Sigmoid colon (tissue), 6 donors: ENCODE measurements at regions not wholly inside any gene's neighbourhood (a gene's known extent, or its start where the extent isn't known, plus 50 kb on each side); places are given as distances from the start of the nearest gene placed in this dataset.

ENCODE experiments used
- DNase-seq: peaks from one replicate; pipeline ENCODE4 v3.0.0-alpha.2; 2019
- H3K27ac ChIP-seq, 4 donors: fragments of 200-600 bp; sonication (generic); one replicate each; pipeline ENCODE4 v1.5.1; 2016 to 2019; ENCODE audit warnings: mild to moderate bottlenecking in 1 of 4
- H3K27me3 ChIP-seq, 3 donors: fragments of 200-600 bp; sonication (generic); one replicate each; pipeline ENCODE4 v1.5.1; 2019; ENCODE audit warnings: mild to moderate bottlenecking in 1 of 3
- H3K36me3 ChIP-seq, 4 donors: fragments of 200-600 bp; sonication (generic); one replicate each; pipeline ENCODE4 v1.5.1; 2016 to 2019
- H3K4me1 ChIP-seq, 4 donors: fragments of 200-600 bp; sonication (generic); one replicate each; pipeline ENCODE4 v1.5.1; 2017 to 2019
- H3K4me3 ChIP-seq, 4 donors: fragments of 200-600 bp; sonication (generic); one replicate each; pipeline ENCODE4 v1.5.1; 2017 to 2019; ENCODE audit warnings: mild to moderate bottlenecking in 2 of 4, moderate library complexity in 1 of 4
- H3K9me3 ChIP-seq, 4 donors: fragments of 200-600 bp in 3 of 4; sonication (generic) in 3 of 4; one replicate each; pipeline versions ENCODE4 v1.5.1 to v1.6.1; 2013 to 2019
- CTCF ChIP-seq, 4 experiments: fragments of 450-650 bp in 3 of 4; fragments of 200-600 bp in 1 of 4; IDR thresholded peaks; one replicate each; pipeline ENCODE4 v1.5.1; 2016 to 2019; ENCODE audit warnings: antibody characterized with exemption in 4 of 4, mild to moderate bottlenecking in 3 of 4, moderate library complexity in 2 of 4
- EP300 ChIP-seq, 4 donors: sonication (generic); formaldehyde crosslinking; IDR thresholded peaks; one replicate each; pipeline ENCODE4 v1.6.1; 2017; ENCODE audit warnings: antibody characterized with exemption in 4 of 4
- POLR2A ChIP-seq, 2 donors: fragments of 450-650 bp; IDR thresholded peaks; one replicate each; pipeline ENCODE4 v1.6.1; 2016; ENCODE audit warnings: antibody characterized with exemption in 2 of 2, mild to moderate bottlenecking in 2 of 2, moderate library complexity in 2 of 2
- POLR2AphosphoS5 ChIP-seq, 4 donors: sonication (generic); formaldehyde crosslinking; IDR thresholded peaks; one replicate each; pipeline ENCODE4 v1.6.1; 2017; ENCODE audit warnings: antibody characterized with exemption in 4 of 4
- WGBS, 2 donors: extraction: QIAGEN DNeasy Blood & Tissue Kit; methylation state at CpG; one replicate each; pipeline ENCODE4 v1.1.7; 2013; 5-methylcytosine and 5-hydroxymethylcytosine counted together
- intact Hi-C: fragments of 100-400 bp; cut with DNase I; formaldehyde crosslinking; loops from one replicate; pipeline ENCODE4 v1.15.1; 2023
- donor health status: healthy with polysubstance abuse.
- donor health status: healthy.

- 91 to 93% methylated on average over 4 of the region's 4 CpGs for WGBS, 2 donors
- H3K9me3 ChIP-seq: no peaks in the 10 kb centered on the region
- intact Hi-C loops: no loop called here
- DNase-seq: no peak
- H3K27ac ChIP-seq: no peak overlapping the region
- TF ChIP-seq EP300 (IDR thresholded peaks at IDR 0.05): no peak
- no peak for TF ChIP-seq POLR2A (IDR thresholded peaks at IDR 0.05)
- TF ChIP-seq CTCF (IDR thresholded peaks at IDR 0.05): no peak
- no peak for TF ChIP-seq POLR2AphosphoS5 (IDR thresholded peaks at IDR 0.05)
- H3K36me3 ChIP-seq: no peaks in the 10 kb centered on the region
- H3K4me3 ChIP-seq: no peak overlapping the region
- peaks cover 0 to 28% (median 9%) of the 10 kb centered on the region in 4 donors for H3K4me1 ChIP-seq
- no peaks in the 10 kb centered on the region for H3K27me3 ChIP-seq
These were observed 333.2 kb upstream of the C2CD4B start for GRCh38 chr15:62498278-62498677.

DNA sequence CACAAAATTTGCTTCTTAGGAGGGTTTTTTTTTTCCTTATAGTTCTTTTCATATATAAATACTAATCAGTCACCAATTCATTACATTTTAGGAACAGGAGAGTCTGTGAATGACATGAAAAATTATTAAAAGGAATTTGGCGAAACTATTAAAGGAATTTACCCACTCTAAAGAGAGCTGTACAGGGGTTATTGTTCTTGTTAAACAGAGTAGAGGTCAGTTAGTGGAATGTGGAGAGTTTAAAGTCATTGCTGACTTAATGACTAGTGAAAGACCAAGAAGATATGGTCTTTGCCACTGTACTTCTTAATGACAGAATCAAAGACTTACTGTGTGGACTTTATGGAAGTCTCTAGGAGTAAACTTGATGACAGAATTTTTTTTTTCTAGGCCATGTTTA, 333.6 kb upstream of the C2CD4B start:
- TF ChIP-seq POLR2AphosphoS5 (IDR thresholded peaks at IDR 0.05): no peak
- no peak for TF ChIP-seq EP300 (IDR thresholded peaks at IDR 0.05)

DNA sequence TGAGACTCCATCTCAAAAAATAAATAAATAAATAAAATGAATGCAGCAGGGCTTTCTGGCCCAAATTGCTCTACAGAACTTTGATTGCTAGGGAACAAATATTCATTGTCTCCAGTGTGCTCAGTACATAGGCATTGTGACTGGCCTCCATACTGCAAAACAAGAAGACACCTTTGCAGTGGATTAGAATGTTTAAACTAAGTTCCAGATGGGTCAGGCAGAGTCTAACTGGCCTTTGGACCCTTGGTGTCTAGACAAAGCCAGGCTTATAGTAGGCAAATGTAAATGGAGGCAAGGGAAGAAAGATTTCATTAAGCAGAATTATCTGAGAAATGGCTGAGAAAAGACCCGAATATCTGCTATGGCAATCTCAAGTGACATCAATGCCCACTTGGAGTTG, 335.2 kb upstream of the C2CD4B start:
- DNase-seq: no peak
- WGBS, 2 donors: 95 to 97% methylated on average over 1 of the region's 1 CpG
- no peak overlapping the region for H3K4me3 ChIP-seq
- H3K27ac ChIP-seq: no peak overlapping the region
- intact Hi-C loops: no loop called here
- H3K36me3 ChIP-seq: no peaks in the 10 kb centered on the region
- H3K4me1 ChIP-seq: peaks cover 0 to 36% (median 25%) of the 10 kb centered on the region in 4 donors
- no peaks in the 10 kb centered on the region for H3K9me3 ChIP-seq
- TF ChIP-seq CTCF (IDR thresholded peaks at IDR 0.05) (no peak), POLR2A (IDR thresholded peaks at IDR 0.05) (no peak), EP300 (IDR thresholded peaks at IDR 0.05) (no peak), POLR2AphosphoS5 (IDR thresholded peaks at IDR 0.05) (no peak)
- no peaks in the 10 kb centered on the region for H3K27me3 ChIP-seq

More for the DNA sequence above, 333.6 kb upstream of the C2CD4B start:
- H3K27ac ChIP-seq: no peak overlapping the region
- H3K4me1 ChIP-seq: peaks cover 0 to 33% (median 14%) of the 10 kb centered on the region in 4 donors
- no peaks in the 10 kb centered on the region for H3K9me3 ChIP-seq
- 93 to 94% methylated on average over 1 of the region's 1 CpG for WGBS, 2 donors
- no peaks in the 10 kb centered on the region for H3K36me3 ChIP-seq
- H3K4me3 ChIP-seq: no peak overlapping the region
- no peaks in the 10 kb centered on the region for H3K27me3 ChIP-seq
- intact Hi-C loops: no loop called here
- DNase-seq: no peak

GRCh38 chr15:62502451-62502850, 337.4 kb upstream of the C2CD4B start:
- Histone ChIP-seq H3K27ac (peak overlapping the region in 1 of 4 donors; percentile 39), H3K27me3 (no peaks in the 10 kb centered on the region), H3K36me3 (no peaks in the 10 kb centered on the region), H3K4me1 (peaks cover 0 to 46% (median 39%) of the 10 kb centered on the region in 4 donors), H3K4me3 (no peak overlapping the region), H3K9me3 (no peaks in the 10 kb centered on the region)
- WGBS, 2 donors: 94 to 97% methylated on average over 5 of the region's 5 CpGs
- no peak for DNase-seq
- TF ChIP-seq POLR2A (IDR thresholded peaks at IDR 0.05) (no peak), CTCF (IDR thresholded peaks at IDR 0.05) (no peak), EP300 (IDR thresholded peaks at IDR 0.05) (no peak), POLR2AphosphoS5 (IDR thresholded peaks at IDR 0.05) (no peak)
- intact Hi-C loops: no loop called here

GRCh38 chr15:62503451-62503850, 338.4 kb upstream of the C2CD4B start:
- 31 to 71% methylated on average over 1 of the region's 1 CpG for WGBS, 2 donors
- H3K4me1 ChIP-seq: peaks cover 0 to 46% (median 39%) of the 10 kb centered on the region in 4 donors
- H3K9me3 ChIP-seq: no peaks in the 10 kb centered on the region
- no peaks in the 10 kb centered on the region for H3K36me3 ChIP-seq
- intact Hi-C loops: no loop called here
- peak; percentile 71 for DNase-seq
- peak overlapping the region in 2 of 4 donors; percentile 39 to 50 for H3K27ac ChIP-seq
- no peak overlapping the region for H3K4me3 ChIP-seq
- TF ChIP-seq EP300 (IDR thresholded peaks at IDR 0.05) (no peak), POLR2A (IDR thresholded peaks at IDR 0.05) (no peak)
- no peaks in the 10 kb centered on the region for H3K27me3 ChIP-seq

- Histone ChIP-seq H3K27me3 (no peaks in the 10 kb centered on the region), H3K9me3 (no peaks in the 10 kb centered on the region), H3K36me3 (no peaks in the 10 kb centered on the region), H3K4me1 (peaks cover 0 to 46% (median 39%) of the 10 kb centered on the region in 4 donors), H3K27ac (peak overlapping the region; percentile 4 to 58 (median 46)), H3K4me3 (no peak overlapping the region)
- no peak for TF ChIP-seq POLR2AphosphoS5 (IDR thresholded peaks at IDR 0.05)
- DNase-seq: no peak
- WGBS, 2 donors: 68 to 79% methylated on average over 6 of the region's 6 CpGs
- intact Hi-C loops: no loop called here
These were observed 340.7 kb upstream of the C2CD4B start for GRCh38 chr15:62505762-62506161.
